K562 (cell line): ENCODE measurements at regions not wholly inside any gene's neighbourhood (a gene's known extent, or its start where the extent isn't known, plus 50 kb on each side); places are given as distances from the start of the nearest gene placed in this dataset.
A peak's percentile ranks its signal among the peaks of the same experiment; 100 is the strongest.

Experiments
- FOXM1 ChIP-seq, 2 experiments: fragments of 450-650 bp in 1 of 2; sonication (generic) in 1 of 2; formaldehyde crosslinking in 1 of 2; IDR thresholded peaks; 2 replicates each; pipeline versions ENCODE4 v1.6.1 to v1.9.0; 2017 to 2022; ENCODE audit warnings: low read depth in 2 of 2, mild to moderate bottlenecking in 2 of 2, missing genetic modification reagents in 1 of 2, moderate library complexity in 1 of 2
- MAFG ChIP-seq: fragments of 450-650 bp; conservative IDR thresholded peaks from 2 replicates; pipeline ENCODE4 v1.6.1; 2016; ENCODE audit warnings: missing genetic modification characterization, missing compliant biosample characterization
- MEIS2 ChIP-seq: fragments of 450-650 bp; IDR thresholded peaks from 2 replicates; pipeline ENCODE4 v1.6.1; 2014; ENCODE audit warnings: mild to moderate bottlenecking; ENCODE audit not compliant: partially characterized antibody
- MYNN ChIP-seq, 2 experiments: sonication (generic); formaldehyde crosslinking in 1 of 2; IDR thresholded peaks; 2 replicates each; pipeline versions ENCODE4 v1.5.0 to v1.6.1; 2016 to 2020; ENCODE audit warnings: antibody characterized with exemption in 1 of 2, missing genetic modification reagents in 1 of 2
- PBX2 ChIP-seq, 2 experiments: IDR thresholded peaks in 1 of 2; conservative IDR thresholded peaks in 1 of 2; 2 replicates each; pipeline ENCODE4 v1.6.1; 2016; ENCODE audit warnings: low read depth in 2 of 2, mild to moderate bottlenecking in 1 of 2, missing compliant biosample characterization in 1 of 2, missing genetic modification characterization in 1 of 2, moderate library complexity in 1 of 2
- PTBP1 ChIP-seq: fragments of 200-400 bp; formaldehyde crosslinking; IDR thresholded peaks from 2 replicates; pipeline ENCODE4 v1.6.1; 2017; ENCODE audit warnings: low read depth, low read length
- RBM25 ChIP-seq: fragments of 200-400 bp; formaldehyde crosslinking; IDR thresholded peaks from 2 replicates; pipeline ENCODE4 v1.6.1; 2018; ENCODE audit warnings: low read length, low read depth, moderate library complexity; ENCODE audit not compliant: severe bottlenecking
- SMC3 ChIP-seq: conservative IDR thresholded peaks from 2 replicates; pipeline ENCODE4 v1.6.1; 2011; ENCODE audit warnings: low read depth, low read length, improper control_type of control experiment; ENCODE audit not compliant: insufficient read depth
- SRSF7 ChIP-seq: fragments of 200-400 bp; formaldehyde crosslinking; optimal IDR thresholded peaks from 2 replicates; pipeline ENCODE3; 2017; ENCODE audit warnings: mild to moderate bottlenecking, low read depth, low read length
- ZNF253 ChIP-seq: fragments of 250-450 bp; sonication (Bioruptor Pico); conservative IDR thresholded peaks from 2 replicates; pipeline ENCODE4 v1.6.1; 2021; ENCODE audit warnings: mild to moderate bottlenecking
- TF ChIP-seq, protein P1 (sequence below): fragments of 250-450 bp; sonication (Bioruptor Pico); IDR thresholded peaks from 2 replicates; pipeline ENCODE4 v1.4.0; 2020

- TF ChIP-seq PBX2 (CRISPR knock-in tag; IDR thresholded peaks at IDR 0.05; ENCODE audit: low read depth) (no peak), PBX2 (tag; conservative IDR thresholded peaks at IDR 0.05; ENCODE audit: low read depth) (peak; percentile 55; the same call in 1 of the 2 replicates), ZNF253 (CRISPR knock-in tag) (no peak), FOXM1 (IDR thresholded peaks at IDR 0.05; ENCODE audit: low read depth) (no peak), FOXM1 (CRISPR knock-in tag; IDR thresholded peaks at IDR 0.05; ENCODE audit: low read depth) (no peak), MYNN (IDR thresholded peaks at IDR 0.05) (no peak), MYNN (CRISPR knock-in tag; IDR thresholded peaks at IDR 0.05) (no peak), MEIS2 (peak; percentile 56), SMC3 (no peak), SRSF7 (no peak), PTBP1 (no peak), RBM25 (peak; percentile 40), MAFG (tag) (no peak)
- TF ChIP-seq, protein P1, sequence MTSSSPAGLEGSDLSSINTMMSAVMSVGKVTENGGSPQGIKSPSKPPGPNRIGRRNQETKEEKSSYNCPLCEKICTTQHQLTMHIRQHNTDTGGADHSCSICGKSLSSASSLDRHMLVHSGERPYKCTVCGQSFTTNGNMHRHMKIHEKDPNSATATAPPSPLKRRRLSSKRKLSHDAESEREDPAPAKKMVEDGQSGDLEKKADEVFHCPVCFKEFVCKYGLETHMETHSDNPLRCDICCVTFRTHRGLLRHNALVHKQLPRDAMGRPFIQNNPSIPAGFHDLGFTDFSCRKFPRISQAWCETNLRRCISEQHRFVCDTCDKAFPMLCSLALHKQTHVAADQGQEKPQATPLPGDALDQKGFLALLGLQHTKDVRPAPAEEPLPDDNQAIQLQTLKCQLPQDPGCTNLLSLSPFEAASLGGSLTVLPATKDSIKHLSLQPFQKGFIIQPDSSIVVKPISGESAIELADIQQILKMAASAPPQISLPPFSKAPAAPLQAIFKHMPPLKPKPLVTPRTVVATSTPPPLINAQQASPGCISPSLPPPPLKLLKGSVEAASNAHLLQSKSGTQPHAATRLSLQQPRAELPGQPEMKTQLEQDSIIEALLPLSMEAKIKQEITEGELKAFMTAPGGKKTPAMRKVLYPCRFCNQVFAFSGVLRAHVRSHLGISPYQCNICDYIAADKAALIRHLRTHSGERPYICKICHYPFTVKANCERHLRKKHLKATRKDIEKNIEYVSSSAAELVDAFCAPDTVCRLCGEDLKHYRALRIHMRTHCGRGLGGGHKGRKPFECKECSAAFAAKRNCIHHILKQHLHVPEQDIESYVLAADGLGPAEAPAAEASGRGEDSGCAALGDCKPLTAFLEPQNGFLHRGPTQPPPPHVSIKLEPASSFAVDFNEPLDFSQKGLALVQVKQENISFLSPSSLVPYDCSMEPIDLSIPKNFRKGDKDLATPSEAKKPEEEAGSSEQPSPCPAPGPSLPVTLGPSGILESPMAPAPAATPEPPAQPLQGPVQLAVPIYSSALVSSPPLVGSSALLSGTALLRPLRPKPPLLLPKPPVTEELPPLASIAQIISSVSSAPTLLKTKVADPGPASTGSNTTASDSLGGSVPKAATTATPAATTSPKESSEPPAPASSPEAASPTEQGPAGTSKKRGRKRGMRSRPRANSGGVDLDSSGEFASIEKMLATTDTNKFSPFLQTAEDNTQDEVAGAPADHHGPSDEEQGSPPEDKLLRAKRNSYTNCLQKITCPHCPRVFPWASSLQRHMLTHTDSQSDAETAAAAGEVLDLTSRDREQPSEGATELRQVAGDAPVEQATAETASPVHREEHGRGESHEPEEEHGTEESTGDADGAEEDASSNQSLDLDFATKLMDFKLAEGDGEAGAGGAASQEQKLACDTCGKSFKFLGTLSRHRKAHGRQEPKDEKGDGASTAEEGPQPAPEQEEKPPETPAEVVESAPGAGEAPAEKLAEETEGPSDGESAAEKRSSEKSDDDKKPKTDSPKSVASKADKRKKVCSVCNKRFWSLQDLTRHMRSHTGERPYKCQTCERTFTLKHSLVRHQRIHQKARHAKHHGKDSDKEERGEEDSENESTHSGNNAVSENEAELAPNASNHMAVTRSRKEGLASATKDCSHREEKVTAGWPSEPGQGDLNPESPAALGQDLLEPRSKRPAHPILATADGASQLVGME (CRISPR knock-in tag), result no peak
- TF ChIP-seq, all 486 proteins: peak for 4
These were observed 314.2 kb downstream of the BUD13 start (continued) for GRCh38 chr11:116458546-116458945.
